NCI-H2227 (cell line): ENCODE measurements at regions not wholly inside any gene's neighbourhood (a gene's known extent, or its start where the extent isn't known, plus 50 kb on each side); places are given as distances from the start of the nearest gene placed in this dataset.
"Not testable (repeated sequence)": the region's sequence is repeated elsewhere in the genome, so short reads cannot be mapped to it uniquely, and the experiment has no call there.

ENCODE experiments used
- DNase-seq: peaks from one replicate; lab custom pipeline; 2025; ENCODE audit not compliant: unreplicated experiment; lab: John Stamatoyannopoulos, UW

- no peak for DNase-seq
Observed at GRCh38 chr7:57638666-57639065, 188.7 kb downstream of the ZNF716 start.

DNA sequence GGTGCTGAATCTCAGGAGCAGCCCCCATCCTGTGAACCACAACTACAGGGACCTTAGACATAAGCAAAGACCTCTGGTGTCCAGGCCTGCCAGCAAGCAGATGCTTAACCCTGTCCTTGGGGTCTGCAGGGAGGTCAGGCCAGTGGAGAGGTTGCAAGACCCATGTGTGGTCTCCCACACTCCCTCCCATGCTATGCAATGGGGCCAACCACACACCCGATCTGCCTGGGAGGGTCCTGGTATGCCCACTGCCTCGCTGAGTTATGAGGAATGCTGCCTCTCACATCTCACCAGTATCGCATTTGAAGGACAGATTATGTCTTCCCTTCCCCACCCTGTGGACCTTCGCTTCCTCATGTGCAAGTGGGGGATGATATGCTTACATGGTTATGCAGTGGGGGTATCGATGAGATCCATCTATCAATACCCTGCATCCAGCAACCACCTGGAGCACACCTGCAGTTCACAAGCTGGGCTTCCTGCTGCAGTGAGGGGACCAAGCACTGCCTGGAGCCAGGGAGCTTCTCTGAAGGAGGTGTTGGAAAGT, 191.6 kb downstream of the ZNF716 start:
- DNase-seq: no peak

DNA sequence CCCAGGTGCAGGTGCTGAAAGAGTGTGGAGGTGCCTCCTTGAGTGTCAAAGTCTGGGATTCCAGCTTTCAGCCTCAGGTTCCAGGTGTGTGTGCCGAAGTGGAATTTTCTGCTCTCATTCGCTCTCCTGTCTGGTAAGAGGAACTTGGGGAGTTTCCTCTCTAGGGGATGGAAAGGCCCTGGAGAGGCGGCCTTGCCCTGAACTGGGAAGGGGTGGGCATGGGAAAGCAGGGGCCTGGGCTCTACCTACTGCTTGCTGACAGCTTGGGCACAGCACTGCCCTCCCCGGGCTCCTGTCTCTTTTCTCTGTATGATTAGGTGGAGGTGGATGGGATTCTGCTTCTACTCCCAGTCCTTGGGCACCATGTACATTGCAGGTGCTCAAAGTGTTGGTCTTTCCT, 192.8 kb downstream of the ZNF716 start:
- DNase-seq: no peak

DNA sequence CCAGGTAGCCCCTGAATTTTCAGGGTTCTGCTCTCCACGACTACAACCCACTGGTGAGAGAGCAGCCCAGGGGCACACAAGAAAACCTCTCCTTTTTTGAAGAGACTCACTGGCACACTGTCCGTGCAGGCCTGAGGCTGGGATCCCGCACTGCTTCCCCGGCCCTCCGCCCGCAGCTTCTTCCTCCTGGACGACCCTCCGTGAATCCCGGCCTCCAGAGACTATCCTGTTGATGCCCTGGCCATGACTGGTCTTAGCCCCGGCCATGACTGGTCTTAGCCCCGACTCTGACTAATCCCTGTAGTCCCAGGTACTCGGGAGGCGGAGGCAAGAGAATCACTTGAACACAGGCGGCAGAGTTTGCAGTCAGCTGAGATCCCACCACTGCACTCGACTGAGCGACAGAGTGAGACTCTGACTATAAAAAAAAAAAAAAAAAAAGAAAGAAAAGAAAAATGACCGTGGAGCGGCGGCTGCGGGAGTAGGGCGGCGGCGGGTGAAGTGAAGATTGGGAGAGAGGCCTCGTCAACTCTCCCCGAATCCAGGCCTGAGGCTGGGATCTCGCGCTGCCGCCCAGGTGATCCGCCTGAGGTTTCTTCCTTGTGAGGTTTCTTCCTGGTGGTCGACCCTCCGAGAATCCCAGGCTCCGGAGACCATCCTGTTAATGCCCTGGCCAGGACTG, 196.4 kb downstream of the ZNF716 start:
- no peak for DNase-seq

GRCh38 chr7:57646901-57647246, 196.9 kb downstream of the ZNF716 start:
- peak; percentile 67 for DNase-seq

- not testable (repeated sequence) for DNase-seq
Observed at GRCh38 chr7:57650401-57650800, 200.4 kb downstream of the ZNF716 start.

- DNase-seq: peak; percentile 72
Observed at GRCh38 chr7:57651006-57651405, 201.0 kb downstream of the ZNF716 start.

DNA sequence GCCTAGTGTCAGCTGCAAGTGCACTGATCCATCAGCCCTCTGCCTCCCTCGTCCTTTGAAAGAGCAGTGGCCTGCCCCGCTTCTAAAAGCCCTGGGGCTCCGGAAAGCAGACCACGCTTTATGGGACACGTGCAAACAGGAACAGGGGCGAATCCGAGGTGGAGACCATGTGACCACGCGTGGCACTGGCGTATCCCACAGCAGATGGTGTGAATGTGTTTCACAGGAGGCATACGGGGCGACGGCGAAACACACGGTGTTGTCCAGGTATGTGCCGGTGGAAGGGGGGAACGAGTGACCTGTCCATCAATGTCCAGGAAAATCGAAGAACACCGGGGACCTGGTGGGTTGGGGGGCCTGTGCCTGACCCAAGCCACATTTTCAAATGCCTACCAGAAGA, 201.6 kb downstream of the ZNF716 start:
- not testable (repeated sequence) for DNase-seq

DNA sequence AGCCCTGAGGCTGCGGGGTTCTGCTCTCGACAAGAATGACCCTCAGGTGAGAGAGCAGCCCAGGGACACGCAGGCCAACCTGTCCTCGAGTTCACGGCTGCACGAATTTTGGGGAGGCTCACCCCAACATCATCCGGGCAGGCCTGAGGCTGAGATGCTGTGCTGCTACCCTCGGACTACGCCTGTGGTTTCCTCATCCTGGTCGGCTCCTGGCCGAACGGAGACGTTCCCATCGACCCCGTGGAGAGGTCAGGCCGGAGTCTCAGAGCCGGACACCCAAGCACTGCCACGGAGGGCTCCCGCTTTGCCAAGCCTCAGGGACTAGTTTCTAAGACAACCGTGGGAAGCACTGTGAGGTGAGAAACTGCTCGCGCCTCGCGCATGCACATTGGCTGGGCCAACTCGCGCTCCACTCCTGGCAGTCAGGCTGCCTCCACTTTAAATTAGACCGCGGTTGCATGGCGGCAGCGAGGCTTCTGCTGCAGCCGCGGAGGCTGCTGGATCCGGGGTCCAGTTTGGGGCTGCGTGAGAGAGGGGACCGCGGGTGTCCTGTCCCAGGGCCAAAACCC, 203.4 kb downstream of the ZNF716 start:
- no peak for DNase-seq

- not testable (repeated sequence) for DNase-seq
Observed at GRCh38 chr7:57655156-57655871, 205.3 kb downstream of the ZNF716 start.

- not testable (repeated sequence) for DNase-seq
Observed at GRCh38 chr7:57659226-57659625, 209.2 kb downstream of the ZNF716 start.

DNA sequence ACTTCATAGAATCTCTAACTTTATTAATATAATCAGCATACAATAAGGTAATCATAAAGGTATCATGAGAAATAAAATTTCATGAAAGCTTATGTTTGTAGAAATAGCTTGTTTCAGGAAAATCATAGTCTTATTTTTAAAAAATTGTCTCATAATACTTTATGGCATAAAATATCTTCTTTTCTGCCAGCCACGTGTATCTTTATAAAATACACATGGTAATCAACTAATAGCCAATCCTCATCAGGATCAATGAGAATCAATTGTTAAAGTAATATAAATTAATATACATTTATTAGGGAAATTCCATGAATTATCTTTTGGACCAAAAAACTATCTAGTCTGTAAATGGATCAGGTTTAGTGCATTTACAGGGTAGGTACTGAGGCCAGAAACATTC, 227.0 kb downstream of the ZNF716 start:
- not testable (repeated sequence) for DNase-seq

- DNase-seq: no peak
Observed at GRCh38 chr7:57685418-57685817, 235.4 kb downstream of the ZNF716 start.
